Occipital lobe (tissue), 1 donor: ENCODE measurements at regions not wholly inside any gene's neighbourhood (a gene's known extent, or its start where the extent isn't known, plus 50 kb on each side); places are given as distances from the start of the nearest gene placed in this dataset.
"Not testable (repeated sequence)": the region's sequence is repeated elsewhere in the genome, so short reads cannot be mapped to it uniquely, and the experiment has no call there.

Source experiments
- DNase-seq: peaks from one replicate; lab custom pipeline; 2025; lab: John Stamatoyannopoulos, UW

DNA sequence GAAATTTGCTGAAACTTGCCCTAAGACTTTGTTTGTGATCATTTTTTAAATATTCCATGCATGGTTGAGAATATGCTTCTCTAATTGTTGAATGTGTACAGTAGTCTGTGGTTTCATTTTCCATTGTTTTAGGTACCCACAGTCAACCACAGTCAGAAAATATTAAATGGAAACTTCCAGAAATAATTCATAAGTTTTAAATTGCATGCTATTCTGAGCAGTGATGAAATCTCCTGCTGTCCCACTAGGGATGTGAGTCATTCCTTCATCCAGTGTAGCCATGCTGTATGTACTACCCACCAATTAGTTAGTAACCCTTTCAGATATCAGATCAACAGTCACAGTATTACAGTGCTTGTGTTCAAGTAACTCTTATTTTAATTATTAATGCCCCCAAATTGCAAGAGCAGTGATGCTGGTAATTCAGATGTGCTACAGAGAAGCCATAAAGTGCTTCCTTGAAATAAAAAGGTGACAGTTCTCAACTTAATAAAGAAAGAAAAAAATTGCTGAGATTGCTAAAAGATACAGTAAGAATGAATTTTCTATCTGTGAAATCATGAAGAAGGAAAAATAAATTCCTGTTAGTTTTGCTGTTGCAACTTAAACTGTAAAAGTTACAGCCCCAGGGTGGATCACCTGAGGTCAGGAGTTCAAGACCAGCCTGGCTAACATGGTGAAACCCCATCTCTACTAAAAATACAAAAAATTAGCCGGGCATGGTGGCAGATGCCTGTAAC lies 79.9 kb upstream of the FBXL17 start:
- DNase-seq, result no peak

- DNase-seq, result no peak
Observed at GRCh38 chr5:108459769-108460168, 77.9 kb upstream of the FBXL17 start.

GRCh38 chr5:108451269-108451668 lies 69.4 kb upstream of the FBXL17 start:
- no peak for DNase-seq

DNA sequence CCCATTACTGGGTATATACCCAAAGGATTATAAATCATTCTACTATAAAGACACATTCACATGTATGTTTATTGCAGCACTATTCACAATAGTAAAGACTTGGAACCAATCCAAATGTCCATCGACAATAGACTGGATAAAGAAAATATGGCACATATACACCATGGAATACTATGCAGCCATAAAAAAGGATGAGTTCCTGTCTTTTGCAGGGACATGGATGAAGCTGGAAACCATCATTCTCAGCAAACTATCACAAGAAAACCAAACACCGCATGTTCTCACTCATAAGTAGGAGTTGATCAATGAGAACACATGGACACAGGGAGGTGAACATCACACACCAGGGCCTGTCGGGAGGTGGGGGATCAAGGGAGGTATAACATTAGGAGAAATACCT lies 62.2 kb upstream of the FBXL17 start:
- DNase-seq, result not testable (repeated sequence)

DNA sequence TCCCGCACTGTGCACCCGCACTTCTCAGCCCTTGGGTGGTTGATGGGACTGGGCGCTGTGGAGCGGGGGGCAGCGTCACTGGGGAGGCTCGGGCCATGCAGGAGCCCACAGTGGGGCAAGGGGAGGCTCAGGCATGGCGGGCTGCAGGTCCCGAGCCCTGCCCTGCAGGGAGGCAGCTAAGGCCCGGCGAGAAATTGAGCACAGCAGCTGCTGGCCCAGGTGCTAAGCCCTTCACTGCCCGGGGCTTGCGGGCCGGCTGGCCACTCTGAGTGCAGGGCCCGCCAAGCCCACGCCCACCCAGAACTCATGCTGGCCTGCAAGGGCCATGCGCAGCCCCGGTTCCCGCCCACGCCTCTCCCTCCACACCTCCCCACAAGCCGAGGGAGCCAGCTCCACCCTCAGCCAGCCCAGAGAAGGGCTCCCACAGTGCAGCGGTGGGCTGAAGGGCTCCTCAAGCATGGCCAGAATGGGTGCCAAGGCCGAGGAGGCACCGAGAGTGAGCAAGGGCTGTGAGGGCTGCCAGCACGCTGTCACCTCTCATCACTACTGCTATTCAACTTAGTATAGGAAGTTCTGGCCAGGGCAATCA lies 60.3 kb upstream of the FBXL17 start:
- not testable (repeated sequence) for DNase-seq

DNA sequence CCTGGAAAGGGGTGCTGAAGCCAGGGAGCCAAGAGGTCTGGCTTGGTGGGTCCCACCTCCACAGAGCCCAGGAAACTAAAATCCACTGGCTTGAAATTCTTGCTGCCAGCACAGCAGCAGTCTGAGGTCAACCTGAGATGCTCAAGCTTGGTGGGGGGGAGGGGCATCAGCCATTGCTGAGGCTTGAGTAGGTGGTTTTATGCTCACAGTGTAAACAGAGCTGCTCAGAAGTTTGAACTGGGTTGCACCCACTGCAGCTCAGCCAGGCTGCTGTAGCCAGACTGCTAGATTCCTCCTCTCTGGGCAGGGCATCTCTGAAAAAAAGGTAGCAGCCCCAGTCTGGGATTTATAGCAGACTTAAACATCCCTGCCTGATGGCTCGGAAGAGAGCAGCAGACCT lies 55.5 kb upstream of the FBXL17 start:
- DNase-seq, result no peak

DNA sequence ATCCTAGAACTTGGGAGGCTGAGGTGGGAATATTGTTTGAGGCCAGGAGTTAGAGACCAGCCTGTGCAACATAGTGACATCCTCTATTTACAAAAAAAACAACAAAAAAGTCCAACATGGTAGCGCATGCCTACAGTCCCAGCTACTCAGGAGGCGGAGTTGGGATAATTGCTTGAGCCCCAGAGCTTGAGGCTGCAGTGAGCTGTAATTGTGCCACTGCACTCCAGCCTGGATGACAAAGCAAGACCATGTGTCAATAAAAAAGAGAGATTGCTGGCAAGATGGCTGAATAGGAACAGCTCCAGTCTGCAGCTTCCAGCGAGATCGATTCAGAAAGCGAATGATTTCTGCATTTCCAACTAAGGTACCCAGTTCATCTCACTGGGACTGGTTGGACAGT lies 54.8 kb upstream of the FBXL17 start:
- no peak for DNase-seq

GRCh38 chr5:108433600-108433999 lies 51.7 kb upstream of the FBXL17 start:
- no peak for DNase-seq

GRCh38 chr5:108432024-108432423 lies 50.1 kb upstream of the FBXL17 start:
- DNase-seq, result no peak
